ENCODE measurements at regions not wholly inside any gene's neighbourhood (a gene's known extent, or its start where the extent isn't known, plus 50 kb on each side); places are given as distances from the start of the nearest gene placed in this dataset.

GRCh38 chr4:138897811-138898226, 117.8 kb upstream of the NOCT start:
- no peak for TF ChIP-seq CTCF (optimal IDR thresholded peaks at IDR 0.05 in 1 of 3, IDR thresholded peaks at IDR 0.05 in 1 of 3, conservative IDR thresholded peaks at IDR 0.05 in 1 of 3; ENCODE audit: extremely low read depth in 1 of 3, insufficient read depth in 2 of 3, low read length in 3 of 3)
- TF ChIP-seq EZH2 (IDR thresholded peaks at IDR 0.05; ENCODE audit: low read length), result no peak
